ENCODE measurements at regions not wholly inside any gene's neighbourhood (a gene's known extent, or its start where the extent isn't known, plus 50 kb on each side); places are given as distances from the start of the nearest gene placed in this dataset.

DNA sequence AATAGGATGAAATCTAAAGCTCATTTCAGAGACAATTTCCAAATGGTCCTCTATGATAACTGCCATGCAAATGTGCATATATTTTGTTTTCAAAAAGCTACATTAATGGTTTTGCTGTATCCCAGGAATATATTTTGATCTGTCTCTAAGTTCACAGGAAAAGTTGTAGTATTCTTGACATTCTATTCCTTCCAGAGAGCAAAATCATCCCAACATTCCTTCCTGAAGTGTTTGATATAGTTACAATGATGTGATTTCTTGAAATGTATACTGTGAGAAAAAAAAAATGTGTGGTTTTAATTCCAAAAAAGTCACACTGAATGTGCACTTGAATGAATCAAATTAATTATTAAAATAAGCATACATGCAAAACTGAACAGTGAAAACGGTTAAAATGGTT lies 996.0 kb upstream of the CITED2 start:
- TF ChIP-seq, protein P1, sequence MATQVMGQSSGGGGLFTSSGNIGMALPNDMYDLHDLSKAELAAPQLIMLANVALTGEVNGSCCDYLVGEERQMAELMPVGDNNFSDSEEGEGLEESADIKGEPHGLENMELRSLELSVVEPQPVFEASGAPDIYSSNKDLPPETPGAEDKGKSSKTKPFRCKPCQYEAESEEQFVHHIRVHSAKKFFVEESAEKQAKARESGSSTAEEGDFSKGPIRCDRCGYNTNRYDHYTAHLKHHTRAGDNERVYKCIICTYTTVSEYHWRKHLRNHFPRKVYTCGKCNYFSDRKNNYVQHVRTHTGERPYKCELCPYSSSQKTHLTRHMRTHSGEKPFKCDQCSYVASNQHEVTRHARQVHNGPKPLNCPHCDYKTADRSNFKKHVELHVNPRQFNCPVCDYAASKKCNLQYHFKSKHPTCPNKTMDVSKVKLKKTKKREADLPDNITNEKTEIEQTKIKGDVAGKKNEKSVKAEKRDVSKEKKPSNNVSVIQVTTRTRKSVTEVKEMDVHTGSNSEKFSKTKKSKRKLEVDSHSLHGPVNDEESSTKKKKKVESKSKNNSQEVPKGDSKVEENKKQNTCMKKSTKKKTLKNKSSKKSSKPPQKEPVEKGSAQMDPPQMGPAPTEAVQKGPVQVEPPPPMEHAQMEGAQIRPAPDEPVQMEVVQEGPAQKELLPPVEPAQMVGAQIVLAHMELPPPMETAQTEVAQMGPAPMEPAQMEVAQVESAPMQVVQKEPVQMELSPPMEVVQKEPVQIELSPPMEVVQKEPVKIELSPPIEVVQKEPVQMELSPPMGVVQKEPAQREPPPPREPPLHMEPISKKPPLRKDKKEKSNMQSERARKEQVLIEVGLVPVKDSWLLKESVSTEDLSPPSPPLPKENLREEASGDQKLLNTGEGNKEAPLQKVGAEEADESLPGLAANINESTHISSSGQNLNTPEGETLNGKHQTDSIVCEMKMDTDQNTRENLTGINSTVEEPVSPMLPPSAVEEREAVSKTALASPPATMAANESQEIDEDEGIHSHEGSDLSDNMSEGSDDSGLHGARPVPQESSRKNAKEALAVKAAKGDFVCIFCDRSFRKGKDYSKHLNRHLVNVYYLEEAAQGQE (IDR thresholded peaks at IDR 0.05; ENCODE audit: borderline replicate concordance): no peak
- no peak for TF ChIP-seq CTCF (IDR thresholded peaks at IDR 0.05; ENCODE audit: poor library complexity, severe bottlenecking)
- no peak for TF ChIP-seq POLR2AphosphoS5 (IDR thresholded peaks at IDR 0.05)
- TF ChIP-seq EZH2 (IDR thresholded peaks at IDR 0.05; ENCODE audit: borderline replicate concordance, insufficient read depth, low read length, poor library complexity, severe bottlenecking): no peak
- no peak for TF ChIP-seq SMC3 (conservative IDR thresholded peaks at IDR 0.05; ENCODE audit: poor library complexity)
- TF ChIP-seq MXI1 (conservative IDR thresholded peaks at IDR 0.05; ENCODE audit: poor library complexity, severe bottlenecking): no peak

Data from neural cell (in vitro differentiated cells).